Uterus (tissue), 3 donors: ENCODE measurements at regions not wholly inside any gene's neighbourhood (a gene's known extent, or its start where the extent isn't known, plus 50 kb on each side); places are given as distances from the start of the nearest gene placed in this dataset.

ENCODE experiments used
- DNase-seq, 2 donors: peaks; one replicate each; pipeline ENCODE4 v3.0.0-alpha.2; 2019 to 2020
- H3K27ac ChIP-seq, 2 donors: fragments of 200-600 bp; sonication (generic); 1 replicate in 1 of 2; 2 replicates in 1 of 2; pipeline ENCODE4 v1.5.1; 2016 to 2018
- H3K27me3 ChIP-seq, 2 donors: fragments of 200-600 bp; sonication (generic); one replicate each; pipeline ENCODE4 v1.5.1; 2018 to 2019; ENCODE audit warnings: control low read depth in 1 of 2
- H3K36me3 ChIP-seq, 2 donors: fragments of 200-600 bp; sonication (generic); one replicate each; pipeline ENCODE4 v1.5.1; 2019; ENCODE audit warnings: control low read depth in 1 of 2
- H3K4me1 ChIP-seq, 2 donors: fragments of 200-600 bp; sonication (generic); one replicate each; pipeline ENCODE4 v1.5.1; 2018 to 2019; ENCODE audit warnings: control low read depth in 1 of 2
- H3K4me3 ChIP-seq, 2 donors: fragments of 200-600 bp; sonication (generic); 1 replicate in 1 of 2; 2 replicates in 1 of 2; pipeline ENCODE4 v1.5.1; 2018 to 2019; ENCODE audit warnings: mild to moderate bottlenecking in 1 of 2
- H3K9me3 ChIP-seq, 2 donors: fragments of 200-600 bp; sonication (generic); one replicate each; pipeline ENCODE4 v1.5.1; 2019; ENCODE audit warnings: control low read depth in 1 of 2
- POLR2A ChIP-seq, 2 donors: fragments of 450-650 bp; IDR thresholded peaks; one replicate each; pipeline ENCODE4 v1.6.1; 2016; ENCODE audit warnings: antibody characterized with exemption in 2 of 2, mild to moderate bottlenecking in 1 of 2, moderate library complexity in 1 of 2
- intact Hi-C: fragments of 100-400 bp; cut with DNase I; formaldehyde crosslinking; loops from one replicate; pipeline ENCODE4 v1.15.1; 2023; ENCODE audit warnings: low total_unique reads
- TF ChIP-seq, protein P1 (sequence below), 4 experiments: fragments of 200-600 bp in 2 of 4; fragments of 450-650 bp in 2 of 4; sonication (generic) in 2 of 4; IDR thresholded peaks; one replicate each; pipeline ENCODE4 v1.5.1; 2016 to 2019; ENCODE audit warnings: antibody characterized with exemption in 4 of 4, mild to moderate bottlenecking in 2 of 4, moderate library complexity in 1 of 4
- donor health status: DM: yes; HTN: yes; CAD: no.

DNA sequence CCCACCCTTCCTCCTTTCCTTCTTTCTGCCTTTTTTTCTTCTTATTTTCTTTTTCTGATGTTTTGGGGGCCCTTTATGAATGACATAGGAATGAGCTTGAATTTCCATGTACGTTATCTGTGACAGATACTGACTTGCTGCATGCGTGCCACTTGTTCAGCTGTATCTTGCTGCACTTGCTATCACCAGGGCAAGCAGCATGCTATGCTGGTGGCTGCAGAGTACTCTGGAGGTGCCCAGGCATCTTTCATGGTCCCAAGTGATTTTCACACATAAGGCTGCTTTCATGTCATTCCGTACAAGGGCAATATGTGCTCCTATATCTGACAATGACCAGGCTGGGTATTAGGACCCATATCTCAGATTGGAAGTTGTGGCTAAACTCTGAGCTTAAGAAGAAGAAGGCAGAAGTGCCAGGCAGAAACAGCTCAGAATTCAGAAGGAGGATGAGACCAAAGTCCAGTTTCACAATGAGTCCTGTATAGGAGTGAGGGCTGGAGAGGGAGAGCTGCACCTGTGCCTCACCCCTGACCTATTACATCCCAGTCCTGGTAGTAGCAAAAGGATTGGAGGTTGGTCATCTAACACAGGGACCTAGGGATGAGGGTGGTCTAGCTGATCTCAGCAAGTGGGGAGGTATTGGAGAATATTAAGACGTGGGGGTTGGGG, 299.0 kb upstream of the DDHD1 start:
- intact Hi-C loops: no loop called here
- H3K4me3 ChIP-seq: no peak overlapping the region
- H3K27ac ChIP-seq: no peak overlapping the region
- H3K9me3 ChIP-seq: no peaks in the 10 kb centered on the region
- H3K4me1 ChIP-seq: no peaks in the 10 kb centered on the region
- DNase-seq: no peak
- no peaks in the 10 kb centered on the region for H3K36me3 ChIP-seq
- TF ChIP-seq, protein P1, sequence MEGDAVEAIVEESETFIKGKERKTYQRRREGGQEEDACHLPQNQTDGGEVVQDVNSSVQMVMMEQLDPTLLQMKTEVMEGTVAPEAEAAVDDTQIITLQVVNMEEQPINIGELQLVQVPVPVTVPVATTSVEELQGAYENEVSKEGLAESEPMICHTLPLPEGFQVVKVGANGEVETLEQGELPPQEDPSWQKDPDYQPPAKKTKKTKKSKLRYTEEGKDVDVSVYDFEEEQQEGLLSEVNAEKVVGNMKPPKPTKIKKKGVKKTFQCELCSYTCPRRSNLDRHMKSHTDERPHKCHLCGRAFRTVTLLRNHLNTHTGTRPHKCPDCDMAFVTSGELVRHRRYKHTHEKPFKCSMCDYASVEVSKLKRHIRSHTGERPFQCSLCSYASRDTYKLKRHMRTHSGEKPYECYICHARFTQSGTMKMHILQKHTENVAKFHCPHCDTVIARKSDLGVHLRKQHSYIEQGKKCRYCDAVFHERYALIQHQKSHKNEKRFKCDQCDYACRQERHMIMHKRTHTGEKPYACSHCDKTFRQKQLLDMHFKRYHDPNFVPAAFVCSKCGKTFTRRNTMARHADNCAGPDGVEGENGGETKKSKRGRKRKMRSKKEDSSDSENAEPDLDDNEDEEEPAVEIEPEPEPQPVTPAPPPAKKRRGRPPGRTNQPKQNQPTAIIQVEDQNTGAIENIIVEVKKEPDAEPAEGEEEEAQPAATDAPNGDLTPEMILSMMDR (IDR thresholded peaks at IDR 0.05): no peak
- no peak for TF ChIP-seq POLR2A (IDR thresholded peaks at IDR 0.05)
- no peaks in the 10 kb centered on the region for H3K27me3 ChIP-seq

DNA sequence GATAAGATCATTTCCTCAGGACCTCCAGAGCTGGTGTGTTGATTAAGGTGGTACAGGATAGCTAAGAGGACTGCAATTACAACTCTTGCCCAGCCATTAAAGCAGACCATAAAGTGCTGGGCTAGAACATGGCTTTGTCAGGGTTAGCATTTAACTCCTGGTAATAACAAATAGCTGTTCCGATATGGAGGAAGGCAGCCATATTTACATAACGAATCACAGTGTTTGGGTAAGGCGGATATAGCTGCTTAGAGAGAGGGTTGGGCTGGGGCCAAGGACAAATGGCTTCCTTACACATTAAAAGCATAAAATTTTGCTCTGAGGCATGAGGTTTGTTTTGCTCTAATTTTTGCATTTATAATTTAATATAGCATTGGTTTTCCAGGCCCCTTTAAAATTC, 297.7 kb upstream of the DDHD1 start:
- Histone ChIP-seq H3K9me3 (no peaks in the 10 kb centered on the region), H3K4me3 (no peak overlapping the region), H3K36me3 (no peaks in the 10 kb centered on the region), H3K27ac (no peak overlapping the region), H3K27me3 (no peaks in the 10 kb centered on the region), H3K4me1 (no peaks in the 10 kb centered on the region)
- intact Hi-C loops: no loop called here
- DNase-seq: no peak
- TF ChIP-seq POLR2A (IDR thresholded peaks at IDR 0.05): no peak
- TF ChIP-seq, protein P1 (IDR thresholded peaks at IDR 0.05): no peak

DNA sequence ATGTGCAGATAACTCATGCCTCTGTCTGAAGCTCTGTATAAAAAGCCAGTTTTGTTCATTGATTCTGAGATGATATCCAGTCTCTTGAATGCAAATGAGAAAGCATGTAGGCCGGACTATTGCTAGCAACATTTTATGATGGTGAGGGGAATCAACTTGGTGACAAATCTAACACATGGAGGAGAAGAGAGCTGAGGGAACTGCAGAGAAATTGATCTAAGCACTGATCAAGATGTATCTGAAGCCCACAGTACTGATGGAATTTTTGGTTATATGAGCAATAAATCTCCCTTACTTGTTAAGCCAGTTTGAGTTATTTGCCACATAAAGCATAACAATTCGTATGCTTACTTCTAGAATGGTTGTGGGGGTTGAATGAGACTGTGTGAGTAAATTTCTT, 295.6 kb upstream of the DDHD1 start:
- no peaks in the 10 kb centered on the region for H3K4me1 ChIP-seq
- no peak for DNase-seq
- H3K27ac ChIP-seq: no peak overlapping the region
- intact Hi-C loops: no loop called here
- H3K9me3 ChIP-seq: no peaks in the 10 kb centered on the region
- no peak overlapping the region for H3K4me3 ChIP-seq
- H3K27me3 ChIP-seq: no peaks in the 10 kb centered on the region
- TF ChIP-seq, protein P1 (IDR thresholded peaks at IDR 0.05): no peak
- no peak for TF ChIP-seq POLR2A (IDR thresholded peaks at IDR 0.05)
- H3K36me3 ChIP-seq: no peaks in the 10 kb centered on the region

DNA sequence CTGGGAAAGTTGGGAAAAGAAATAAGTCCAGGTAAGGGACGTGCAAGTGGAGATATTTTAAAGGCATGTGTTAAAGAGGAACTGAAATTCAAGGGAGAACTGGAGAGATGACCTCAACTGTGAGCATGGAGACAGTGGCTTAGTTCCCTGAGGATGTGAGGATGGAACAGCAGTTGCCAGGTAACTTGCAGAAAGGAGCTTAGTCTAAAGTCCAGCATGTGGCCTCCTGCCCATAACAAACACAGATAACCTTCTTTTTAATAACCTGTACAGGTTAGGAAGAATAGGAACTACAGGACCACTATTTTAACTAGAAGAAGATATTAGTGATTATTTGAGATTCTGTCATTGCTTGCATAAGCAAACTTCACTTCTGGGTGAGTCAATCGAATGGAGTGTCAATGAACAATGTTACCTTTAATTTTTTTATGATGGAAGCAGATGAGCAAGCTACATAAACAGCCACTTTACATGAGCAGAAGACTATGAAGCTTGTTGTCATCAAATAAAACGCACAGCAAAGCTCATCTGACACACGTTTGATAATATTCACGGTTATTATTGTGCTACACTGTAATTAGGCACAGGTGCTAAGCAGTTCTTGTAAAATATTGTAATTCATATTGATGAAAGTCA, 291.7 kb upstream of the DDHD1 start:
- Histone ChIP-seq H3K9me3 (no peaks in the 10 kb centered on the region), H3K27me3 (no peaks in the 10 kb centered on the region), H3K27ac (no peak overlapping the region), H3K36me3 (no peaks in the 10 kb centered on the region), H3K4me3 (no peak overlapping the region), H3K4me1 (no peaks in the 10 kb centered on the region)
- intact Hi-C loops: no loop called here
- DNase-seq: no peak
- TF ChIP-seq, protein P1 (IDR thresholded peaks at IDR 0.05): no peak
- no peak for TF ChIP-seq POLR2A (IDR thresholded peaks at IDR 0.05)

DNA sequence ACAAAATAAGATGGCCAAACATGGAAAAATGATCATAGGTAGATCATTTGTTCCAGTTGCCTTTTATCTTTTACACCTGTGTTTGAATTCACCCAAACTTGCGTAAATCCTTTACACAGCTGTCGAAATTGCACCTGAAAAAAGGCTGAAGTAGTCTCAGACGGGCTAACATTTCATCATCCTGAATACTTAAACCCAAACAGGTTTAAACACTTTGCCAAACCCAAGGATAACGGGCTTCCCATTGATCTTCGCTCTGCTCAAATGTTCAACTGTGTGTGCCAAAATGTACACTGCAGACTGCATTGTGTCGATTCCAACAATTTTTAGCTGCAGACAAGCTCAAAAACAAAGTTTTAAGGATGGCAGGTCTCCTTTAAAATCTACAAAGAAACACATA, 288.7 kb upstream of the DDHD1 start:
- DNase-seq: no peak
- no peaks in the 10 kb centered on the region for H3K4me1 ChIP-seq
- TF ChIP-seq, protein P1 (IDR thresholded peaks at IDR 0.05): no peak
- no peak for TF ChIP-seq POLR2A (IDR thresholded peaks at IDR 0.05)
- H3K27ac ChIP-seq: no peak overlapping the region
- H3K9me3 ChIP-seq: no peaks in the 10 kb centered on the region
- intact Hi-C loops: no loop called here
- no peak overlapping the region for H3K4me3 ChIP-seq
- H3K36me3 ChIP-seq: no peaks in the 10 kb centered on the region
- no peaks in the 10 kb centered on the region for H3K27me3 ChIP-seq
